ENCODE measurements at regions not wholly inside any gene's neighbourhood (a gene's known extent, or its start where the extent isn't known, plus 50 kb on each side); places are given as distances from the start of the nearest gene placed in this dataset.

- no peak overlapping the region for H3K4me3 ChIP-seq
- no peak overlapping the region for H3K27ac ChIP-seq
- no peak for DNase-seq (ENCODE audit: low spot score in 2 of 2)
- H3K9me3 ChIP-seq: no peaks in the 10 kb centered on the region
- H3K36me3 ChIP-seq: no peaks in the 10 kb centered on the region
- H3K4me1 ChIP-seq: peaks cover 9% of the 10 kb centered on the region
- peaks cover 51% of the 10 kb centered on the region for H3K27me3 ChIP-seq
- TF ChIP-seq POLR2AphosphoS5 (IDR thresholded peaks at IDR 0.05) (no peak), POLR2A (IDR thresholded peaks at IDR 0.05) (no peak), CTCF (IDR thresholded peaks at IDR 0.05) (no peak), EP300 (IDR thresholded peaks at IDR 0.05) (no peak)
- 61% methylated on average over 3 of the region's 3 CpGs for WGBS
Measured at GRCh38 chr17:34420900-34421299, 57.9 kb upstream of the CCL1 start.

- H3K4me1 ChIP-seq: peaks cover 9% of the 10 kb centered on the region
- H3K4me3 ChIP-seq: no peak overlapping the region
- no peaks in the 10 kb centered on the region for H3K36me3 ChIP-seq
- no peak overlapping the region for H3K27ac ChIP-seq
- peak in 1 of 2 donors; percentile 70 for DNase-seq (ENCODE audit: low spot score in 2 of 2)
- H3K9me3 ChIP-seq: no peaks in the 10 kb centered on the region
- H3K27me3 ChIP-seq: peaks cover 48% of the 10 kb centered on the region
- WGBS: 6% methylated on average over 6 of the region's 6 CpGs
- TF ChIP-seq CTCF (IDR thresholded peaks at IDR 0.05): peak; percentile 79 to 88
- no peak for TF ChIP-seq EP300 (IDR thresholded peaks at IDR 0.05)
- TF ChIP-seq POLR2AphosphoS5 (IDR thresholded peaks at IDR 0.05): no peak
- TF ChIP-seq POLR2A (IDR thresholded peaks at IDR 0.05): no peak
Measured at GRCh38 chr17:34420254-34420766, 57.3 kb upstream of the CCL1 start.

GRCh38 chr17:34416116-34416515 is 53.1 kb upstream of the CCL1 start:
- H3K27me3 ChIP-seq: peaks cover 40% of the 10 kb centered on the region
- DNase-seq (ENCODE audit: low spot score in 2 of 2): no peak
- no peaks in the 10 kb centered on the region for H3K4me1 ChIP-seq
- WGBS: 97% methylated on average over 2 of the region's 2 CpGs
- TF ChIP-seq CTCF (IDR thresholded peaks at IDR 0.05) (no peak), POLR2AphosphoS5 (IDR thresholded peaks at IDR 0.05) (no peak), EP300 (IDR thresholded peaks at IDR 0.05) (no peak), POLR2A (IDR thresholded peaks at IDR 0.05) (no peak)
- H3K36me3 ChIP-seq: no peaks in the 10 kb centered on the region
- H3K27ac ChIP-seq: no peak overlapping the region
- H3K4me3 ChIP-seq: no peak overlapping the region
- H3K9me3 ChIP-seq: no peaks in the 10 kb centered on the region

GRCh38 chr17:34414339-34414738 is 51.3 kb upstream of the CCL1 start:
- H3K36me3 ChIP-seq: no peaks in the 10 kb centered on the region
- H3K27ac ChIP-seq: no peak overlapping the region
- peaks cover 48% of the 10 kb centered on the region for H3K27me3 ChIP-seq
- no peak for TF ChIP-seq POLR2A (IDR thresholded peaks at IDR 0.05)
- no peak for TF ChIP-seq POLR2AphosphoS5 (IDR thresholded peaks at IDR 0.05)
- no peak for TF ChIP-seq EP300 (IDR thresholded peaks at IDR 0.05)
- no peak for TF ChIP-seq CTCF (IDR thresholded peaks at IDR 0.05)
- H3K9me3 ChIP-seq: no peaks in the 10 kb centered on the region
- 44% methylated on average over 6 of the region's 6 CpGs for WGBS
- no peaks in the 10 kb centered on the region for H3K4me1 ChIP-seq
- DNase-seq (ENCODE audit: low spot score in 2 of 2): no peak
- H3K4me3 ChIP-seq: no peak overlapping the region

GRCh38 chr17:34413443-34414119 is 50.5 kb upstream of the CCL1 start:
- no peak for DNase-seq (ENCODE audit: low spot score in 2 of 2)
- no peaks in the 10 kb centered on the region for H3K9me3 ChIP-seq
- H3K36me3 ChIP-seq: no peaks in the 10 kb centered on the region
- no peaks in the 10 kb centered on the region for H3K4me1 ChIP-seq
- no peak for TF ChIP-seq CTCF (IDR thresholded peaks at IDR 0.05)
- no peak for TF ChIP-seq POLR2AphosphoS5 (IDR thresholded peaks at IDR 0.05)
- no peak for TF ChIP-seq POLR2A (IDR thresholded peaks at IDR 0.05)
- no peak for TF ChIP-seq EP300 (IDR thresholded peaks at IDR 0.05)
- no peak overlapping the region for H3K27ac ChIP-seq
- H3K4me3 ChIP-seq: no peak overlapping the region
- WGBS: 50% methylated on average over 12 of the region's 12 CpGs
- H3K27me3 ChIP-seq: peaks cover 48% of the 10 kb centered on the region
